SK-N-SH (cell line): ENCODE measurements at regions not wholly inside any gene's neighbourhood (a gene's known extent, or its start where the extent isn't known, plus 50 kb on each side); places are given as distances from the start of the nearest gene placed in this dataset.

Source experiments
- CTCF ChIA-PET: fragments of 300-600, 350-600 bp; formaldehyde crosslinking; extraction: SDS; loops from one replicate; lab custom pipeline; 2021; lab: Yijun Ruan, JAX
- POLR2A ChIA-PET: fragments of 350-600 bp; sonication (Branson Sonifier 250); formaldehyde crosslinking; extraction: SDS; loops from one replicate; lab custom pipeline; 2020; ENCODE audit warnings: antibody characterized with exemption, inconsistent platforms; lab: Yijun Ruan, JAX
- DNase-seq: peaks from one replicate; pipeline ENCODE4 v3.0.0; 2012
- H2AFZ ChIP-seq: fragments of 200-600 bp; sonication (generic); 2 replicates; pipeline ENCODE4 v1.8.1; 2016; ENCODE audit warnings: antibody characterized with exemption, mild to moderate bottlenecking, low read depth
- H3F3A ChIP-seq: fragments of 200-600 bp; sonication (generic); replicated peaks from 2 replicates; pipeline ENCODE3; 2016; ENCODE audit warnings: antibody characterized with exemption, mild to moderate bottlenecking; ENCODE audit not compliant: insufficient read depth
- H3K27ac ChIP-seq, 2 experiments: fragments of 200-500 bp in 1 of 2; fragments of 200-600 bp in 1 of 2; sonication (Bioruptor generic) in 1 of 2; sonication (generic), shearing (Covaris generic) in 1 of 2; 2 replicates each; pipeline versions ENCODE4 v1.5.1 to v1.6.1; 2014 to 2016; ENCODE audit warnings: low read depth in 2 of 2, inconsistent platforms in 1 of 2, low read length in 1 of 2, mild to moderate bottlenecking in 1 of 2, mixed read lengths in 1 of 2
- H3K27me3 ChIP-seq: fragments of 200-600 bp; sonication (generic), shearing (Covaris generic); 2 replicates; pipeline ENCODE4 v1.6.1; 2016; ENCODE audit warnings: mixed run types; ENCODE audit not compliant: insufficient read depth
- H3K36me3 ChIP-seq, 2 experiments: fragments of 200-500 bp in 1 of 2; fragments of 200-600 bp in 1 of 2; sonication (Bioruptor generic) in 1 of 2; sonication (generic) in 1 of 2; replicated peaks in 1 of 2; 2 replicates each; pipeline versions ENCODE3 to v1.5.1; 2014 to 2016; ENCODE audit warnings: low read length in 1 of 2, mild to moderate bottlenecking in 1 of 2; ENCODE audit not compliant: insufficient read depth in 2 of 2, control insufficient read depth in 1 of 2
- H3K4me1 ChIP-seq, 2 experiments: fragments of 200-500 bp in 1 of 2; fragments of 200-600 bp in 1 of 2; sonication (Bioruptor generic) in 1 of 2; sonication (generic), shearing (Covaris generic) in 1 of 2; 2 replicates each; pipeline versions ENCODE4 v1.5.1 to v1.6.1; 2014 to 2016; ENCODE audit warnings: low read depth in 1 of 2, low read length in 1 of 2, mixed run types in 1 of 2; ENCODE audit not compliant: insufficient read depth in 2 of 2, control insufficient read depth in 1 of 2
- H3K4me2 ChIP-seq: fragments of 200-600 bp; sonication (generic), shearing (Covaris generic); 2 replicates; pipeline ENCODE4 v1.6.1; 2017; ENCODE audit warnings: mixed run types
- H3K4me3 ChIP-seq, 2 experiments: fragments of 200-500 bp in 1 of 2; fragments of 200-600 bp in 1 of 2; sonication (Bioruptor generic) in 1 of 2; sonication (generic), shearing (Covaris generic) in 1 of 2; 2 replicates each; pipeline versions ENCODE4 v1.5.1 to v1.8.1; 2014 to 2016; ENCODE audit warnings: low read depth in 2 of 2, inconsistent platforms in 1 of 2, low read length in 1 of 2, mild to moderate bottlenecking in 1 of 2, mixed read lengths in 1 of 2, moderate library complexity in 1 of 2
- H3K79me2 ChIP-seq: fragments of 200-600 bp; sonication (generic); 2 replicates; pipeline ENCODE4 v1.8.1; 2017; ENCODE audit warnings: mild to moderate bottlenecking; ENCODE audit not compliant: insufficient read depth
- H3K9ac ChIP-seq: fragments of 200-600 bp; sonication (generic); 2 replicates; pipeline ENCODE4 v1.6.1; 2017; ENCODE audit warnings: mixed run types
- H3K9me2 ChIP-seq: fragments of 200-600 bp; sonication (generic); 2 replicates; pipeline ENCODE4 v1.6.1; 2017; ENCODE audit warnings: mixed run types
- H3K9me3 ChIP-seq: fragments of 200-600 bp; sonication (generic); 2 replicates; pipeline ENCODE4 v1.6.1; 2017; ENCODE audit warnings: mixed run types, mild to moderate bottlenecking, moderate library complexity
- H4K20me1 ChIP-seq: fragments of 200-600 bp; sonication (generic); 2 replicates; pipeline ENCODE4 v1.6.1; 2017; ENCODE audit warnings: mild to moderate bottlenecking, mixed run types; ENCODE audit not compliant: insufficient read depth
- ELF1 ChIP-seq: IDR thresholded peaks from 2 replicates; pipeline ENCODE4 v1.4.0; 2012
- FOSL2 ChIP-seq: IDR thresholded peaks from 2 replicates; pipeline ENCODE4 v1.4.0; 2012; ENCODE audit warnings: low read depth, mild to moderate bottlenecking, moderate library complexity, borderline replicate concordance
- FOXJ3 ChIP-seq: sonication (generic); formaldehyde crosslinking; IDR thresholded peaks from 2 replicates; pipeline ENCODE4 v1.5.1; 2020; ENCODE audit warnings: mild to moderate bottlenecking, missing genetic modification reagents
- GABPA ChIP-seq: IDR thresholded peaks from 2 replicates; pipeline ENCODE4 v1.4.0; 2012; ENCODE audit warnings: low read depth, mild to moderate bottlenecking
- IRF3 ChIP-seq: fragments of 150-350 bp; IDR thresholded peaks from 2 replicates; pipeline ENCODE4 v1.6.1; 2016; ENCODE audit warnings: mild to moderate bottlenecking, low read depth, low read length
- NFIC ChIP-seq: IDR thresholded peaks from 2 replicates; pipeline ENCODE4 v1.4.0; 2012; ENCODE audit warnings: borderline replicate concordance
- NRF1 ChIP-seq: IDR thresholded peaks from 2 replicates; pipeline ENCODE4 v1.6.1; 2012; ENCODE audit warnings: low read depth, mild to moderate bottlenecking, low read length
- RAD21 ChIP-seq: IDR thresholded peaks from 2 replicates; pipeline ENCODE4 v1.6.1; 2012; ENCODE audit warnings: mild to moderate bottlenecking, low read length
- RFX5 ChIP-seq: IDR thresholded peaks from 2 replicates; pipeline ENCODE4 v1.6.1; 2012; ENCODE audit warnings: mild to moderate bottlenecking, improper control_type of control experiment, low read length
- SMC3 ChIP-seq: IDR thresholded peaks from 2 replicates; pipeline ENCODE4 v1.6.1; 2012; ENCODE audit warnings: low read depth, low read length, improper control_type of control experiment
- TAF1 ChIP-seq: IDR thresholded peaks from 2 replicates; pipeline ENCODE4 v1.6.1; 2012; ENCODE audit warnings: low read depth, mild to moderate bottlenecking, low read length, moderate library complexity, borderline replicate concordance
- TCF12 ChIP-seq: IDR thresholded peaks from 2 replicates; pipeline ENCODE4 v1.4.0; 2012
- TEAD4 ChIP-seq: IDR thresholded peaks from 2 replicates; pipeline ENCODE4 v1.4.0; 2012; ENCODE audit warnings: mild to moderate bottlenecking, borderline replicate concordance; ENCODE audit not compliant: insufficient read depth
- USF2 ChIP-seq: fragments of 150-350 bp; IDR thresholded peaks from 2 replicates; pipeline ENCODE4 v1.6.1; 2017; ENCODE audit warnings: antibody characterized with exemption, low read length, low read depth, borderline replicate concordance
- WGBS: methylation state at CpG from one replicate; pipeline ENCODE4 v1.1.6; 2017; ENCODE audit warnings: low lambda C conversion rate; 5-methylcytosine and 5-hydroxymethylcytosine counted together
- TF ChIP-seq, protein P1 (sequence below): IDR thresholded peaks from 2 replicates; pipeline ENCODE4 v1.4.0; 2012; ENCODE audit warnings: low read depth, borderline replicate concordance

- Histone ChIP-seq H3K9ac (no peak overlapping the region), H3K27ac (no peak overlapping the region), H3K36me3 (no peaks in the 10 kb centered on the region), H3K27me3 (no peaks in the 10 kb centered on the region), H4K20me1 (no peaks in the 10 kb centered on the region), H3K9me3 (no peaks in the 10 kb centered on the region), H3K4me2 (no peak overlapping the region), H2AFZ (no peak overlapping the region), H3K79me2 (no peaks in the 10 kb centered on the region), H3K4me1 (no peaks in the 10 kb centered on the region), H3F3A (no peaks in the 10 kb centered on the region), H3K4me3 (no peak overlapping the region), H3K9me2 (no peaks in the 10 kb centered on the region)
- CTCF ChIA-PET, result no interaction called here
- 5% methylated on average over 2 of the region's 2 CpGs for WGBS
- POLR2A ChIA-PET, result no interaction called here
- no peak for TF ChIP-seq TAF1
- no peak for TF ChIP-seq GABPA
- no peak for TF ChIP-seq FOSL2
- no peak for TF ChIP-seq TCF12
- no peak for TF ChIP-seq RFX5
- TF ChIP-seq RAD21, result no peak
- no peak for TF ChIP-seq USF2
- TF ChIP-seq TEAD4, result no peak
- no peak for TF ChIP-seq ELF1
- TF ChIP-seq FOXJ3 (CRISPR knock-in tag), result no peak
- no peak for TF ChIP-seq NFIC
- TF ChIP-seq NRF1, result no peak
- TF ChIP-seq, protein P1, sequence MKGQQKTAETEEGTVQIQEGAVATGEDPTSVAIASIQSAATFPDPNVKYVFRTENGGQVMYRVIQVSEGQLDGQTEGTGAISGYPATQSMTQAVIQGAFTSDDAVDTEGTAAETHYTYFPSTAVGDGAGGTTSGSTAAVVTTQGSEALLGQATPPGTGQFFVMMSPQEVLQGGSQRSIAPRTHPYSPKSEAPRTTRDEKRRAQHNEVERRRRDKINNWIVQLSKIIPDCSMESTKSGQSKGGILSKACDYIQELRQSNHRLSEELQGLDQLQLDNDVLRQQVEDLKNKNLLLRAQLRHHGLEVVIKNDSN, result no peak
- DNase-seq, result no peak
Measured at GRCh38 chrX:22616867-22617266, 344.2 kb downstream of the CBLL2 start.

DNA sequence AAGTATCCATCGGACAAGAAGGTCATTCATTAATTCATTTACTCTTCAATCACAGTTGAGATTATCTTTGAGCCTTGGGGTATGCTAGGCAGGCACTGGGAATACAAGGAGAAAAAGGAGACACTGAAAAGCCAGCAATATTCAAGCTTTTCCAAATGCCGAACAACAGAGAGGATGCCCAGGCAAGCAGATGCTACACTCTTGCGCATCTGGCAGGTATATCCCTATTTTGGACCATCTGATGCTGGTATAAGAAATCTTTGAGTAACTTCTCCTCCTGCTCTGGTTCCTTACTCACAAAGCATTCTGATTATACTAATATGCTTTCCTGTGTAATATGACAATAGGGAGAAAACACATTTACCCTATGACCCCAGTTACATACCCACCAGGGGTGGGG, 354.9 kb downstream of the CBLL2 start:
- TF ChIP-seq IRF3, result no peak
- no peak for TF ChIP-seq FOXJ3 (CRISPR knock-in tag)
- TF ChIP-seq RFX5, result no peak
- no peak for TF ChIP-seq ELF1
- no peak for TF ChIP-seq NRF1
- no peak for TF ChIP-seq TEAD4
- no peak for TF ChIP-seq SMC3
- no peak for TF ChIP-seq TAF1
- Histone ChIP-seq H3K9me3 (no peaks in the 10 kb centered on the region), H3K79me2 (no peaks in the 10 kb centered on the region), H4K20me1 (no peaks in the 10 kb centered on the region), H3K4me3 (no peak overlapping the region), H3K4me1 (no peaks in the 10 kb centered on the region; a peak in 1 of 4 replicates), H3K36me3 (no peaks in the 10 kb centered on the region), H3K9ac (no peak overlapping the region), H3F3A (no peaks in the 10 kb centered on the region), H3K27ac (no peak overlapping the region), H2AFZ (no peak overlapping the region), H3K27me3 (no peaks in the 10 kb centered on the region), H3K4me2 (no peak overlapping the region), H3K9me2 (no peaks in the 10 kb centered on the region)
- WGBS, result 24% methylated on average over 3 of the region's 3 CpGs
- ChIA-PET POLR2A (no interaction called here), CTCF (no interaction called here)
- DNase-seq, result no peak
